ENCODE measurements at regions not wholly inside any gene's neighbourhood (a gene's known extent, or its start where the extent isn't known, plus 50 kb on each side); places are given as distances from the start of the nearest gene placed in this dataset.

DNA sequence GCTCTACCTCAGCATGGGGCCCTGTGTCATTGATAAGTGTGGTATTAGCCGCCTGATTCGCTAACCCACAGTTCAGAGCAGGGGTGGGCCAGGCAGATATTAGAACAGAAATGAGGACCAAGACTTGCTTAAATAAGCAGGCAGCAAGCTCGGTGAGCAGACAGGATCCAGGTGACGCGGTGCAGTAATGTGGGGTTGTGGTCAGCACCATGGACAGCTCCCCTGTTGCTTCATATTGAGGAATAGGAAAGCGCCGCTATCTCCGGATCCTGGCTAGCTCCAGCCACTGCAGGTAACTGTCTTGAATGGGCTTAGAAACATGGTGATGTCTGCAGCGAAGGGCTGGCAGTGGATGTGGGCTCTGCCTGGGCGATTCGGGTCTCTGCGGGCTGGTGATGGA is 51.3 kb upstream of the GPR26 start:
- TF ChIP-seq, protein P1, sequence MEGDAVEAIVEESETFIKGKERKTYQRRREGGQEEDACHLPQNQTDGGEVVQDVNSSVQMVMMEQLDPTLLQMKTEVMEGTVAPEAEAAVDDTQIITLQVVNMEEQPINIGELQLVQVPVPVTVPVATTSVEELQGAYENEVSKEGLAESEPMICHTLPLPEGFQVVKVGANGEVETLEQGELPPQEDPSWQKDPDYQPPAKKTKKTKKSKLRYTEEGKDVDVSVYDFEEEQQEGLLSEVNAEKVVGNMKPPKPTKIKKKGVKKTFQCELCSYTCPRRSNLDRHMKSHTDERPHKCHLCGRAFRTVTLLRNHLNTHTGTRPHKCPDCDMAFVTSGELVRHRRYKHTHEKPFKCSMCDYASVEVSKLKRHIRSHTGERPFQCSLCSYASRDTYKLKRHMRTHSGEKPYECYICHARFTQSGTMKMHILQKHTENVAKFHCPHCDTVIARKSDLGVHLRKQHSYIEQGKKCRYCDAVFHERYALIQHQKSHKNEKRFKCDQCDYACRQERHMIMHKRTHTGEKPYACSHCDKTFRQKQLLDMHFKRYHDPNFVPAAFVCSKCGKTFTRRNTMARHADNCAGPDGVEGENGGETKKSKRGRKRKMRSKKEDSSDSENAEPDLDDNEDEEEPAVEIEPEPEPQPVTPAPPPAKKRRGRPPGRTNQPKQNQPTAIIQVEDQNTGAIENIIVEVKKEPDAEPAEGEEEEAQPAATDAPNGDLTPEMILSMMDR (conservative IDR thresholded peaks at IDR 0.05; ENCODE audit: low read depth, low read length) = no peak
- H3K4me3 ChIP-seq (ENCODE audit: low read depth, low read length) = no peak overlapping the region
- DNase-seq (ENCODE audit: low read depth) = no peak

All from epithelial cell of proximal tubule (primary cell).